Stimulated activated naive CD8-positive, alpha-beta T cell treated with anti-CD3 and anti-CD28 coated beads, Interleukin-15, Interleukin-2, amounts not matched to agents 100 U/mL and 50 U/mL, for 24 hours (primary cell): ENCODE measurements at regions not wholly inside any gene's neighbourhood (a gene's known extent, or its start where the extent isn't known, plus 50 kb on each side); places are given as distances from the start of the nearest gene placed in this dataset.
"Not testable (repeated sequence)": the region's sequence is repeated elsewhere in the genome, so short reads cannot be mapped to it uniquely, and the experiment has no call there.

Source experiments
- ATAC-seq: fragments of 150-1000 bp; cut with Tn5 transposase; one replicate; pipeline ENCODE4 v1.10.0; 2021
- DNase-seq: peaks from one replicate; pipeline ENCODE4 v3.0.0; 2021

- DNase-seq = no peak
Observed at GRCh38 chr6:21744331-21744730, 150.8 kb downstream of the SOX4 start.

GRCh38 chr6:21745543-21746337 is 152.2 kb downstream of the SOX4 start:
- ATAC-seq (no peak), DNase-seq (no peak)

More at GRCh38 chr6:21744331-21744730, 150.8 kb downstream of the SOX4 start:
- ATAC-seq = no peak

- ATAC-seq (no peak), DNase-seq (no peak)
Observed at GRCh38 chr6:21747441-21747840, 153.9 kb downstream of the SOX4 start.

GRCh38 chr6:21748343-21749056 is 154.9 kb downstream of the SOX4 start:
- ATAC-seq = no peak
- DNase-seq = no peak

GRCh38 chr6:21749754-21750153 is 156.2 kb downstream of the SOX4 start:
- ATAC-seq (no peak), DNase-seq (no peak)

- DNase-seq (no peak), ATAC-seq (no peak)
Observed at GRCh38 chr6:21750575-21750974, 157.0 kb downstream of the SOX4 start.

- ATAC-seq = no peak
- no peak for DNase-seq
Observed at GRCh38 chr6:21751608-21752007, 158.1 kb downstream of the SOX4 start.

- ATAC-seq (no peak), DNase-seq (no peak)
Observed at GRCh38 chr6:21752054-21752811, 158.7 kb downstream of the SOX4 start.

- no peak for ATAC-seq
- no peak for DNase-seq
Observed at GRCh38 chr6:21753241-21754108, 159.9 kb downstream of the SOX4 start.

GRCh38 chr6:21754891-21755290 is 161.3 kb downstream of the SOX4 start:
- DNase-seq = no peak
- ATAC-seq = no peak

GRCh38 chr6:21756487-21756886 is 162.9 kb downstream of the SOX4 start:
- DNase-seq = no peak
- ATAC-seq = no peak

- not testable (repeated sequence) for DNase-seq, ATAC-seq
Observed at GRCh38 chr6:21757392-21757791, 163.8 kb downstream of the SOX4 start.

GRCh38 chr6:21759721-21760120 is 166.2 kb downstream of the SOX4 start:
- ATAC-seq (no peak), DNase-seq (no peak)

GRCh38 chr6:21761053-21761730 is 167.6 kb downstream of the SOX4 start:
- ATAC-seq, DNase-seq: not testable (repeated sequence)

- ATAC-seq (no peak), DNase-seq (no peak)
Observed at GRCh38 chr6:21764989-21765388, 171.4 kb downstream of the SOX4 start.

GRCh38 chr6:21767891-21768648 is 174.5 kb downstream of the SOX4 start:
- DNase-seq (no peak), ATAC-seq (no peak)

- no peak for ATAC-seq
- no peak for DNase-seq
Observed at GRCh38 chr6:21769405-21769861, 175.9 kb downstream of the SOX4 start.

- ATAC-seq (no peak), DNase-seq (no peak)
Observed at GRCh38 chr6:21769968-21770367, 176.4 kb downstream of the SOX4 start.

- ATAC-seq (no peak), DNase-seq (no peak)
Observed at GRCh38 chr6:21771626-21772320, 178.2 kb downstream of the SOX4 start.

GRCh38 chr6:21772477-21772876 is 178.9 kb downstream of the SOX4 start:
- no peak for ATAC-seq
- no peak for DNase-seq
